Thyroid gland (tissue), 4 donors: ENCODE measurements at regions not wholly inside any gene's neighbourhood (a gene's known extent, or its start where the extent isn't known, plus 50 kb on each side); places are given as distances from the start of the nearest gene placed in this dataset.

Experiments used
- CTCF ChIP-seq, 6 experiments: fragments of 200-600 bp in 3 of 6; fragments of 450-650 bp in 3 of 6; sonication (generic) in 3 of 6; IDR thresholded peaks; one replicate each; pipeline ENCODE4 v1.5.1; 2016 to 2019; ENCODE audit warnings: antibody characterized with exemption in 6 of 6, mild to moderate bottlenecking in 2 of 6, inconsistent platforms in 1 of 6, moderate library complexity in 1 of 6
- POLR2A ChIP-seq, 2 donors: fragments of 450-650 bp; IDR thresholded peaks; one replicate each; pipeline ENCODE4 v1.6.1; 2017; ENCODE audit warnings: antibody characterized with exemption in 2 of 2, mild to moderate bottlenecking in 2 of 2, moderate library complexity in 1 of 2

GRCh38 chr4:112002248-112002661 lies 143.0 kb upstream of the FAM241A start:
- TF ChIP-seq POLR2A (IDR thresholded peaks at IDR 0.05): no peak
- TF ChIP-seq CTCF (IDR thresholded peaks at IDR 0.05): no peak
